ENCODE measurements at regions not wholly inside any gene's neighbourhood (a gene's known extent, or its start where the extent isn't known, plus 50 kb on each side); places are given as distances from the start of the nearest gene placed in this dataset.
"Not testable (repeated sequence)": the region's sequence is repeated elsewhere in the genome, so short reads cannot be mapped to it uniquely, and the experiment has no call there.

GRCh38 chrY:18904296-18904695 is 130.8 kb upstream of the HSFY2 start:
- no peak for DNase-seq

- no peak for DNase-seq
Observed at GRCh38 chrY:18891994-18892393, 118.5 kb upstream of the HSFY2 start.

- no peak for DNase-seq
Observed at GRCh38 chrY:18889548-18889947, 116.0 kb upstream of the HSFY2 start.

- no peak for DNase-seq
Observed at GRCh38 chrY:18884748-18885147, 111.2 kb upstream of the HSFY2 start.

- not testable (repeated sequence) for DNase-seq
Observed at GRCh38 chrY:18869145-18869544, 95.6 kb upstream of the HSFY2 start.

- not testable (repeated sequence) for DNase-seq
Observed at GRCh38 chrY:18866887-18867551, 93.5 kb upstream of the HSFY2 start.

GRCh38 chrY:18860856-18861255 is 87.3 kb upstream of the HSFY2 start:
- DNase-seq = not testable (repeated sequence)

- not testable (repeated sequence) for DNase-seq
Observed at GRCh38 chrY:18858484-18859191, 85.1 kb upstream of the HSFY2 start.

- not testable (repeated sequence) for DNase-seq
Observed at GRCh38 chrY:18855184-18855583, 81.6 kb upstream of the HSFY2 start.

GRCh38 chrY:18853323-18853722 is 79.8 kb upstream of the HSFY2 start:
- DNase-seq = not testable (repeated sequence)

- not testable (repeated sequence) for DNase-seq
Observed at GRCh38 chrY:18836643-18837042, 63.1 kb upstream of the HSFY2 start.
